Naive thymus-derived CD8-positive, alpha-beta T cell (primary cell): ENCODE measurements at regions not wholly inside any gene's neighbourhood (a gene's known extent, or its start where the extent isn't known, plus 50 kb on each side); places are given as distances from the start of the nearest gene placed in this dataset.

Experiments
- ATAC-seq, 2 donors: fragments of 150-1000 bp; cut with Tn5 transposase in 1 of 2; sonication (Bioruptor Pico), chemical (Tn5 transposase) in 1 of 2; 1 replicate in 1 of 2; 2 replicates in 1 of 2; pipeline ENCODE4 v1.10.0; 2021; ENCODE audit warnings: mild to moderate bottlenecking in 2 of 2, moderate library complexity in 2 of 2
- POLR2A ChIA-PET: fragments of 350-600 bp; sonication (Branson Sonifier 250); formaldehyde crosslinking; loops from one replicate; lab custom pipeline; 2021; ENCODE audit warnings: antibody characterized with exemption; lab: Charles Lee
- DNase-seq, 10 donors: peaks; one replicate each; pipeline versions ENCODE4 v3.0.0 to v3.0.0-alpha.2; 2020 to 2022
- H3K27ac Mint-ChIP-seq, 10 donors: one replicate each; pipeline ENCODE4 v1.8.0; 2020 to 2022; ENCODE audit warnings: mild to moderate bottlenecking in 10 of 10, mixed read lengths in 10 of 10, moderate library complexity in 4 of 10, inconsistent platforms in 1 of 10
- H3K27me3 Mint-ChIP-seq, 5 donors: one replicate each; pipeline ENCODE4 v1.8.0; 2021 to 2022; ENCODE audit warnings: mixed read lengths in 5 of 5
- H3K36me3 Mint-ChIP-seq, 3 donors: one replicate each; pipeline ENCODE4 v1.8.0; 2020 to 2022; ENCODE audit warnings: mixed read lengths in 3 of 3, mild to moderate bottlenecking in 2 of 3, inconsistent platforms in 1 of 3
- H3K4me1 Mint-ChIP-seq, 4 donors: one replicate each; pipeline ENCODE4 v1.8.0; 2021 to 2022; ENCODE audit warnings: mixed read lengths in 4 of 4
- H3K4me3 Mint-ChIP-seq, 10 donors: one replicate each; pipeline ENCODE4 v1.8.0; 2020 to 2022; ENCODE audit warnings: mild to moderate bottlenecking in 10 of 10, mixed read lengths in 10 of 10, moderate library complexity in 6 of 10, inconsistent platforms in 1 of 10
- H3K9me3 Mint-ChIP-seq, 9 donors: one replicate each; pipeline ENCODE4 v1.8.0; 2020 to 2022; ENCODE audit warnings: mixed read lengths in 9 of 9, mild to moderate bottlenecking in 3 of 9, inconsistent platforms in 1 of 9, moderate library complexity in 1 of 9

DNA sequence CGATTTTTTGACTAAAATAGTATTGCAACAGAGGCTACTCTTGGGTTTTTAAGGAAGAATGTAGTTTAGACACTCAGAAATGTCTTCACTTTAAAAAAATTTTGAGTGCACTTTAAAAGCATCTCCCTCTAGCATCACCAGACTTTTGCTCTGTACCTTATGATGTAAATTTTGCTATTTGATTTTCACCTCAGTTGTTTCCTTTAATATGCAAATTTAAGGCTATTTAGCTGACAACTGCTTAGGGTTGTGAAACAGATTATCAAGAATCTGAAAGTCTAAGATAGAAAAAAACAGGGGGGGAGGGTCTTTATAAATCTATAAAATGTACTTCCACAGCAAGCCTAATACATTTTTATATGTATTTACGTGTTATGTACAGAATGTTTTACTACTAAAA lies 92.9 kb upstream of the USP38 start:
- Mint-ChIP-seq H3K36me3 (no peaks in the 10 kb centered on the region), H3K27ac (no peak overlapping the region), H3K4me1 (no peaks in the 10 kb centered on the region), H3K4me3 (no peak overlapping the region), H3K27me3 (peaks cover 0 to 9% (median 2%) of the 10 kb centered on the region in 5 donors), H3K9me3 (peaks cover 0 to 3% (median 0%) of the 10 kb centered on the region in 9 donors)
- POLR2A ChIA-PET: no interaction called here
- ATAC-seq (no peak), DNase-seq (no peak)

DNA sequence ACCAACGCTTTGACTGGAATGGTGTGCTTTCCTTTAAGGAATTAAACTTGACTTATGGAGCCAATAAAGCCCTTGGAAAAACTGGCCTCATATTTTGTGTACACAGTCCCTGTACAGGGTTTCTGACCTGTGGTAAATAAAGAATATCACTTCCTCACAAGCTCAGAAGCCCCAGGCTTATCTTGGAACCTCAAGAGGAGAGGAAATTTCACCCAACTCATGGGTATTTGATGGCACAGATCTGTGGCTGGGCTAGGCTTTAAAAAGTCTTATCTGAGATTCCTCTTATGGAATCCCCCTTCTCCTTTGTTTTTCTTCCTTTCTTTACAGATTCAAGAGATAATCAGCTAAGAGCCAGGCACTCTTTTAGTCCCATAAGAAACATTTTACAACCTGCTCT lies 89.3 kb upstream of the USP38 start:
- ATAC-seq (no peak), DNase-seq (no peak)
- no peaks in the 10 kb centered on the region for H3K4me1 Mint-ChIP-seq
- H3K9me3 Mint-ChIP-seq: peaks cover 0 to 6% (median 0%) of the 10 kb centered on the region in 9 donors
- POLR2A ChIA-PET: no interaction called here
- H3K36me3 Mint-ChIP-seq: no peaks in the 10 kb centered on the region
- H3K27ac Mint-ChIP-seq: peak overlapping the region in 1 of 10 donors; percentile 7
- peaks cover 0 to 9% (median 0%) of the 10 kb centered on the region in 5 donors for H3K27me3 Mint-ChIP-seq
- H3K4me3 Mint-ChIP-seq: no peak overlapping the region

DNA sequence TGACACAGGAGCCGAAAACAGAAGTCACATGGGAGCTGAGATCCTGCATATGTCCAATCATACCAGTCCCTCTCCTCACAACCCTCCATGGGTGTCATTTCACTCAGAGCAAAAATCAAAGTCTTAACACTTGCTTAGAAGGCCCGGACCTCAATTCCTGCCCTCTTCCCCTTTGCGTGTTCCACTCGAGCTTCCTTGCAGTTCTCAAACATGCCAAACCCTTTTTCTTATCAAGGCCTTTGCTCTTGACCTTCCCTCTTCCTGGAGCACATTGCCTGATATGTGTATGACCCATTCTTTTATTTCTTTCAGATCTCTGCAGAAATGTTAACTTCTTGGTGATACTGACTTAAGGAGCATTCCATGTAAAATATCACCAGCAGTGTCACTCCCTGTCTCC lies 87.0 kb upstream of the USP38 start:
- Mint-ChIP-seq H3K4me3 (no peak overlapping the region), H3K9me3 (peaks cover 0 to 5% (median 0%) of the 10 kb centered on the region in 9 donors), H3K36me3 (no peaks in the 10 kb centered on the region), H3K27me3 (peaks cover 0 to 9% (median 0%) of the 10 kb centered on the region in 5 donors), H3K27ac (no peak overlapping the region), H3K4me1 (no peaks in the 10 kb centered on the region)
- POLR2A ChIA-PET: no interaction called here
- ATAC-seq (no peak), DNase-seq (no peak)

DNA sequence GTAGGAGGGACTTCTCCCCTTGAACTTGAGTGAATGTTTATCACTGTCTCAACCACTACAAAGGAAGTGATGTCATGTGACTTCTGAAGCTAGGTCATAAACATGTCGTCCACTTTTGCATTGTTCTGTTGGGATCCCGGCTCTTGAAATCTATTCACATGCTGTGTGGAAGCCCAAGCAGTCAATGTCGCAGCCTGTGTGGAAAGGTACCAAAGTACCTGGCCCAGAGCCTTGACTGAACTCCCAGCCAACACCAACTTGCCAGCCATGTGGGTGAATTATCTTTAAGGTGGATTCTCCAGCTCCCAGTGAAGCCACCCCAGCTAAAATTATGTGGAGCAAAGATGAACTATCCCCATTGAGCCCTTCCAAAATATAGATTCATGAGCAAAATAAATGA lies 85.0 kb upstream of the USP38 start:
- Mint-ChIP-seq H3K27ac (no peak overlapping the region), H3K27me3 (peaks cover 0 to 9% (median 0%) of the 10 kb centered on the region in 5 donors), H3K36me3 (no peaks in the 10 kb centered on the region), H3K4me3 (no peak overlapping the region), H3K4me1 (no peaks in the 10 kb centered on the region), H3K9me3 (peaks cover 0 to 5% (median 0%) of the 10 kb centered on the region in 9 donors)
- DNase-seq (no peak), ATAC-seq (no peak)
- POLR2A ChIA-PET: no interaction called here

DNA sequence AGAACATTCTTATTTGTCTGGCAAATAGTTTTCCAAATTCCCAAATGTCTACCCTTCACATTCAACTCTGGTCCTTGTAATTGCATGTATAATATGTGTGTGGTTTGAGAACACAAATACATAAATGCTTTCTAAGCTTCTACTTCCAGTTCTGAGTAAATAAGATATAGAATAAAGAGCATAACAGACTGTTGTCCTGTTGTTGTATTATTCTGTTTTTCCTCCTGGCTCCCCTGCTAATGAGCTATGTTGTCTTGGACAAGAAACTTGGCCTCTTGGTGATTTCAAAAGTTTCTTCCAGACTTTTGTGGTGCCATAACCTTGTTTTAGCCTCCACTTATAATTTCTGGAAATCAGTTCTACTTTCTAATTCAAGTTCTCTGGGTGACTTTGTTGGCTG lies 75.3 kb upstream of the USP38 start:
- peaks cover 0 to 2% (median 0%) of the 10 kb centered on the region in 3 donors for H3K36me3 Mint-ChIP-seq
- peaks cover 0 to 12% (median 5%) of the 10 kb centered on the region in 9 donors for H3K9me3 Mint-ChIP-seq
- no peak overlapping the region for H3K27ac Mint-ChIP-seq
- H3K27me3 Mint-ChIP-seq: peaks cover 0 to 6% (median 0%) of the 10 kb centered on the region in 5 donors
- H3K4me3 Mint-ChIP-seq: no peak overlapping the region
- no peak for ATAC-seq
- DNase-seq: no peak
- POLR2A ChIA-PET: no interaction called here
- H3K4me1 Mint-ChIP-seq: no peaks in the 10 kb centered on the region

DNA sequence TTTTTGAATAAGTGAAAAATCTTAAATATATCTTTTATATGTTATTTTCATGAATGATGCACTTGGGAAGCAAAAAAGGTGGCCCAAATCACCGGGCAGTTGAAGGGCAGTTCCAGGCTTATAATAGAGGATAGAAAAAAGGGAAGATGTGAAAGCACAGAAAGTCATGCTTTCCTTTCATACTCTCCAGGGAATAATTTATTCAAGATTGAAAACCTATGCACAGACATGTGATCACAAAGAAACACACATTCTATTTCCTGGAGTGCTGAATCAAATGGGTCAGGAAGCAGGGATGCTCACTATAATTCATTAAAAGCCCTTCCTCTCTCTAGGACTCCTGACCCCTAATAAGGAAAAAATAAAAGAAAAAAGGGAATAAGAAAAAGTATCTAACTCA lies 66.1 kb upstream of the USP38 start:
- Mint-ChIP-seq H3K27ac (no peak overlapping the region), H3K27me3 (peaks cover 0 to 10% (median 3%) of the 10 kb centered on the region in 5 donors), H3K4me1 (no peaks in the 10 kb centered on the region), H3K36me3 (no peaks in the 10 kb centered on the region), H3K4me3 (no peak overlapping the region), H3K9me3 (peaks cover 0 to 4% (median 0%) of the 10 kb centered on the region in 9 donors)
- ATAC-seq (no peak), DNase-seq (no peak)
- POLR2A ChIA-PET: no interaction called here

DNA sequence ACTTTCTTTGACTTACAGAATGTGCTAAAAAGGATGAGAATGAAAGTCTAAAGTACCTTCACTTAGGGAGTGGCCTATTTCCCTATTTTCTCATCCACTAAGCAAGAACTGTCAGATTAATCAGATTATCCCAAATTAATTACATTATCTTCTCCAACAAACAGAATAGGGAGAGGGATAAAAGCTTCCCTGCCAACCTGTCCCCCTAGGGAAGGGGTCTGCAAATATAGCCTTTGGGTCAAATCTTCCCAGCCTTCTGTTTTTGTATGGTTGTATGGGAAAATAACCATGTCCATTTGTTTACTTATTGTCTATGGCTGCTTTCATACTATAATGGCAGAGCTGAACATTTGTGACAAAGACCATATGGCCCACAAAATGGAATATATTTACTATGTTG lies 57.1 kb upstream of the USP38 start:
- no peaks in the 10 kb centered on the region for H3K4me1 Mint-ChIP-seq
- peaks cover 0 to 12% (median 8%) of the 10 kb centered on the region in 9 donors for H3K9me3 Mint-ChIP-seq
- DNase-seq (no peak), ATAC-seq (no peak)
- H3K27me3 Mint-ChIP-seq: peaks cover 3 to 15% (median 4%) of the 10 kb centered on the region in 5 donors
- no peak overlapping the region for H3K4me3 Mint-ChIP-seq
- peaks cover 0 to 9% (median 5%) of the 10 kb centered on the region in 3 donors for H3K36me3 Mint-ChIP-seq
- POLR2A ChIA-PET: no interaction called here
- H3K27ac Mint-ChIP-seq: no peak overlapping the region

DNA sequence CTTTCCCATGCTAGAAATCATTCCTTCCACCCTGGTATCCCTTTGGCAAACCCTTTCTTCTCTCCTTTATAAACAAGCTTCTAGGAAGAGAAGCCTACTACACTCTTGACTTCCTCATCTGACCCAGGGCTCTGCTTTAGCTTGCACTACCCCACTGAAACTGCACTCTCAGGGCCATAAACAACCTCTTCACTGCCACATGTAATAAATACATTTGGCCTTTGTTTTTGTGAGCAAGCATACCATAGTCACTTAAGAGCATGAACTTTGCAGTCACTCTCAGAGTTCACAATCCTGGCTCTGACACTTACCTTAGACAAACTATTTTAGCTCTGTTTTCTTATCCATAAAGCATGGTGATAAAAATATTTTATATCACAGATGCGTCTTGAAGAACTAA lies 50.7 kb upstream of the USP38 start:
- DNase-seq (no peak), ATAC-seq (no peak)
- no peaks in the 10 kb centered on the region for H3K9me3 Mint-ChIP-seq
- POLR2A ChIA-PET: no interaction called here
- H3K36me3 Mint-ChIP-seq: peaks cover 0 to 5% (median 0%) of the 10 kb centered on the region in 3 donors
- no peaks in the 10 kb centered on the region for H3K4me1 Mint-ChIP-seq
- peaks cover 0 to 2% (median 0%) of the 10 kb centered on the region in 5 donors for H3K27me3 Mint-ChIP-seq
- no peak overlapping the region for H3K4me3 Mint-ChIP-seq
- no peak overlapping the region for H3K27ac Mint-ChIP-seq
